ENCODE measurements at regions not wholly inside any gene's neighbourhood (a gene's known extent, or its start where the extent isn't known, plus 50 kb on each side); places are given as distances from the start of the nearest gene placed in this dataset.
"Not testable (repeated sequence)": the region's sequence is repeated elsewhere in the genome, so short reads cannot be mapped to it uniquely, and the experiment has no call there.

GRCh38 chr2:95660766-95661562 is 69.2 kb downstream of the TRIM43 start:
- not testable (repeated sequence) for TF ChIP-seq CTCF (IDR thresholded peaks at IDR 0.05; ENCODE audit: insufficient read depth, low read length, poor library complexity, severe bottlenecking); EZH2phosphoT487 (conservative IDR thresholded peaks at IDR 0.05; ENCODE audit: low read length)
